Ovary (tissue), 7 donors: ENCODE measurements at regions not wholly inside any gene's neighbourhood (a gene's known extent, or its start where the extent isn't known, plus 50 kb on each side); places are given as distances from the start of the nearest gene placed in this dataset.

Experiments used
- DNase-seq, 5 donors: peaks; one replicate each; pipeline ENCODE4 v3.0.0-alpha.2; 2019 to 2020
- H3K27ac ChIP-seq, 2 donors: fragments of 200-600 bp; one replicate each; pipeline versions ENCODE4 v1.5.1 to v1.8.0; 2019 to 2022
- H3K27me3 ChIP-seq: fragments of 200-600 bp; one replicate; pipeline ENCODE4 v1.8.0; 2022
- H3K36me3 ChIP-seq: fragments of 200-600 bp; sonication (generic); one replicate; pipeline ENCODE4 v1.5.1; 2019
- H3K4me1 ChIP-seq: one replicate; pipeline ENCODE4 v1.8.1; 2013; ENCODE audit warnings: mild to moderate bottlenecking, moderate library complexity; ENCODE audit not compliant: insufficient read depth
- H3K4me3 ChIP-seq: fragments of 200-600 bp; sonication (generic); one replicate; pipeline ENCODE4 v1.5.1; 2017
- H3K9me3 ChIP-seq, 2 donors: fragments of 200-600 bp in 1 of 2; sonication (generic) in 1 of 2; one replicate each; pipeline versions ENCODE4 v1.5.1 to v1.8.1; 2013 to 2019; ENCODE audit warnings: mild to moderate bottlenecking in 1 of 2, moderate library complexity in 1 of 2
- EP300 ChIP-seq: sonication (generic); formaldehyde crosslinking; IDR thresholded peaks from one replicate; pipeline ENCODE4 v1.6.1; 2017; ENCODE audit warnings: antibody characterized with exemption
- POLR2A ChIP-seq: fragments of 450-650 bp; IDR thresholded peaks from one replicate; pipeline ENCODE4 v1.6.1; 2017; ENCODE audit warnings: antibody characterized with exemption, mild to moderate bottlenecking, moderate library complexity
- WGBS, 3 donors: extraction: QIAGEN DNeasy Blood & Tissue Kit in 1 of 3; methylation state at CpG; one replicate each; pipeline versions ENCODE4 v1.1.5 to v1.1.7; 2013 to 2017; 5-methylcytosine and 5-hydroxymethylcytosine counted together
- intact Hi-C, 4 donors: fragments of 100-400 bp; cut with DNase I; formaldehyde crosslinking; loops; one replicate each; pipeline versions ENCODE4 v1.11.0 to v1.15.1; 2022 to 2023
- TF ChIP-seq, protein P1 (sequence below), 3 donors: fragments of 450-650 bp in 2 of 3; fragments of 200-600 bp in 1 of 3; IDR thresholded peaks; one replicate each; pipeline versions ENCODE4 v1.5.1 to v1.8.0; 2016 to 2022; ENCODE audit warnings: antibody characterized with exemption in 3 of 3, mild to moderate bottlenecking in 1 of 3
- donor health status: DM: no; HTN: no; CAD: no; lungs with moderate emphysema.
- donor health status: DM: no; HTN: no; CAD: no.
- donor health status: Bipolar disorder and iron deficiency.
- donor health status: DM: no; HTN: no; CAD: no.
- donor health status: DM: yes; HTN: yes; CAD: no.

DNA sequence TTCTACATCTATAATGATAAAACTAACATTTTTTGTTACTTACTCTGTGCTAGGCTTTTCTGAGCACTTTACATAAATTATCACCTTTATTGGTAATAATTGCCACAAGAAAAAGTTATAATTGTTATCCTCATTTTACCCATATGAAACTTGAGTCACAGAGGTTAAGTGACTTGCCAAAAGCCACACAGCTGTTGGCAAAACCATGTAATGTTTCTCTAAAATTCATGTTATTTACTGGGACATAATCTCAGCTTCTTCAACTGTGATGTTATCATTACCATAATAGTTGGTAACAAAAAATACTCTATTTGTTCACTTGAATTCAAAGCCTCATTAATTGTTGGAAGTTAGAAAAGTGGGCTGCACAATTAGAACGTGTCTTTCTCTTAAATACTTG, 437.3 kb downstream of the BRINP1 start:
- no peaks in the 10 kb centered on the region for H3K9me3 ChIP-seq
- no peak for TF ChIP-seq EP300
- H3K27me3 ChIP-seq = no peaks in the 10 kb centered on the region
- H3K27ac ChIP-seq = no peak overlapping the region
- 37 to 56% (median 56%) methylated on average over 1 of the region's 1 CpG for WGBS, 3 donors
- H3K4me3 ChIP-seq = no peak overlapping the region
- intact Hi-C loops = no loop called here
- no peak for DNase-seq
- H3K36me3 ChIP-seq = no peaks in the 10 kb centered on the region
- no peaks in the 10 kb centered on the region for H3K4me1 ChIP-seq

DNA sequence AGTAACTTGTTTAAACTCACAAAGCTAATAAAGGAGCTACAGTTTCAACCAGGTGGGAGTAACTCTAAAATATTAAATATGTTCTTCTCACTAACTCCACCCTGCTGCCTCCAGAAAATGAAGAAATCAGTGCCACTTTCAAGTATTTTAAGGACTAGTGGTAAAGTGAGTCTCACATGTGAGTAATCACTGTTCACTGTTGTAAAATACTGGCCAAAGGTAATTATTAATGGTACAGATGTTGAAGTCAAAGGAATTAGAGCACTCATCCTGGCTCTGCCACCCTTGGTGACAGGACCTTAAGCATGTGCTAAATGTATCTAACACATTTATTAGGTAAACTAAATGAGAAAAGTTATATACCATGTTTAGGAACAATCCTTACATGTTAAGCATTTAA, 430.7 kb downstream of the BRINP1 start:
- no peak overlapping the region for H3K27ac ChIP-seq
- no peaks in the 10 kb centered on the region for H3K9me3 ChIP-seq
- no peaks in the 10 kb centered on the region for H3K36me3 ChIP-seq
- H3K4me3 ChIP-seq = no peak overlapping the region
- no peak for DNase-seq
- TF ChIP-seq EP300 (no peak), POLR2A (no peak)
- TF ChIP-seq, protein P1, sequence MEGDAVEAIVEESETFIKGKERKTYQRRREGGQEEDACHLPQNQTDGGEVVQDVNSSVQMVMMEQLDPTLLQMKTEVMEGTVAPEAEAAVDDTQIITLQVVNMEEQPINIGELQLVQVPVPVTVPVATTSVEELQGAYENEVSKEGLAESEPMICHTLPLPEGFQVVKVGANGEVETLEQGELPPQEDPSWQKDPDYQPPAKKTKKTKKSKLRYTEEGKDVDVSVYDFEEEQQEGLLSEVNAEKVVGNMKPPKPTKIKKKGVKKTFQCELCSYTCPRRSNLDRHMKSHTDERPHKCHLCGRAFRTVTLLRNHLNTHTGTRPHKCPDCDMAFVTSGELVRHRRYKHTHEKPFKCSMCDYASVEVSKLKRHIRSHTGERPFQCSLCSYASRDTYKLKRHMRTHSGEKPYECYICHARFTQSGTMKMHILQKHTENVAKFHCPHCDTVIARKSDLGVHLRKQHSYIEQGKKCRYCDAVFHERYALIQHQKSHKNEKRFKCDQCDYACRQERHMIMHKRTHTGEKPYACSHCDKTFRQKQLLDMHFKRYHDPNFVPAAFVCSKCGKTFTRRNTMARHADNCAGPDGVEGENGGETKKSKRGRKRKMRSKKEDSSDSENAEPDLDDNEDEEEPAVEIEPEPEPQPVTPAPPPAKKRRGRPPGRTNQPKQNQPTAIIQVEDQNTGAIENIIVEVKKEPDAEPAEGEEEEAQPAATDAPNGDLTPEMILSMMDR (IDR thresholded peaks at IDR 0.05) = no peak
- H3K4me1 ChIP-seq = no peaks in the 10 kb centered on the region
- intact Hi-C loops = no loop called here
- H3K27me3 ChIP-seq = no peaks in the 10 kb centered on the region

DNA sequence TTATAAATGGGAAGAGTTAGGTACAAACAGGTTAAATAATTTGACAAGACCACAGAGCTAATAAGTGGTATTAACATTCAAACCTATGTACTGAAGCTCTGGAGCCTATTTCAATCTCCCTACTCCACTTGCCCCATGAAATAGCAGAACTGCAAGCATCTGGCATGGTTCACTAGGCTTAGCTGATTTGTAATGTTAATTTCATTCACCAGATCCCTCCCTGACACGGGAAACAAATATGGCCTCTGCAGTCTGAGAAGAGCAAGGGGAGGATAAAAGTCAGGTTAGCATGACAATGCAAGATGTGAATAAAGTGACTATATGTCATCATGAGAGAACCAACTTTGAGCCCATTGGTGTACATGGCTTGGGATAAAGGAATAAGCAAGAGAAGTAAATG, 428.8 kb downstream of the BRINP1 start:
- Histone ChIP-seq H3K4me3 (no peak overlapping the region), H3K36me3 (no peaks in the 10 kb centered on the region), H3K4me1 (no peaks in the 10 kb centered on the region), H3K27me3 (no peaks in the 10 kb centered on the region), H3K27ac (no peak overlapping the region), H3K9me3 (no peaks in the 10 kb centered on the region)
- DNase-seq = no peak
- intact Hi-C loops = no loop called here
- WGBS, 3 donors = 19 to 48% (median 23%) methylated on average over 1 of the region's 1 CpG
- TF ChIP-seq POLR2A (no peak), EP300 (no peak)
- TF ChIP-seq, protein P1 (IDR thresholded peaks at IDR 0.05) = no peak

DNA sequence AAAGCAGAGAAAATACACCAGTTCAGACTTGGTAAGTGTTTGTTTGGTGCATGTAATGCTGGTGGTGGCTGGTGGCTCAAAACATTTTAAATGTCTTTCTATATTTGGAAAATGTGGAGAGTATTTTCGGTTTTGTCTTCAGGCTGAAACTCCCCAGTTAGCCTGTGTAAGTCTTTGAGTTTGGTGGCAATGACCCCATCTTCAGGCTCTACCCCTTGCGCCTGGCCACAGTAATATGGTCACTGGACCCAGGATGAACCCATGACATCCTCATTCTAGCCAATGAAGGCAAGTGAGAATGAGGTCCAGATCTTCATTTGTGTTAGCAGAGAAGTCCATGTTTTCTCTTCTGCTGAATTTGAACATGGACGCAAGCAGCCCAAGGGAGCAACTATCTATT, 422.6 kb downstream of the BRINP1 start:
- no peak for TF ChIP-seq EP300
- TF ChIP-seq POLR2A = no peak
- TF ChIP-seq, protein P1 (IDR thresholded peaks at IDR 0.05) = no peak
- Histone ChIP-seq H3K9me3 (no peaks in the 10 kb centered on the region), H3K27ac (no peak overlapping the region), H3K4me1 (no peaks in the 10 kb centered on the region), H3K27me3 (no peaks in the 10 kb centered on the region), H3K4me3 (no peak overlapping the region), H3K36me3 (no peaks in the 10 kb centered on the region)
- intact Hi-C loops = no loop called here
- WGBS, 3 donors = 80 to 88% (median 83%) methylated on average over 3 of the region's 3 CpGs
- no peak for DNase-seq

DNA sequence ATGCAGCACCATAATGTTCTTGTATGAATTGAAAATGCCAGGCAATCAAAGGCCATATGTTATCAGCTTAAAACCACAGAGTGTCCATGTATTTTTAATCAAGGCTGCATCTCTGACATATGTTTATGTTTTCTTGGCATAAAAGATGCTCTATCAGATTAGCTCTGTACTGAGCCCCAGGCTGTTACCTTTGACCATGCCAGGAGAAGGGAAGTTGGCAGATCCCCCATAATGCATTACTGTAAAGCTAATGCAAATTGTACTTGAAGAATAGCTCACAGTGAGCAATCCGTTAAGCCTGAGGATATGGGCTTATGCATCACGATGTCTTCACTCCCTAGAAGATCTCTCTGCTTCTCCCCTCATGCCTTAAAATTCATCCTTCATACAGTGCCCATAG, 414.4 kb downstream of the BRINP1 start:
- TF ChIP-seq POLR2A (no peak), EP300 (no peak)
- TF ChIP-seq, protein P1 (IDR thresholded peaks at IDR 0.05) = no peak
- H3K36me3 ChIP-seq = no peaks in the 10 kb centered on the region
- H3K4me3 ChIP-seq = no peak overlapping the region
- intact Hi-C loops = no loop called here
- no peaks in the 10 kb centered on the region for H3K4me1 ChIP-seq
- H3K27me3 ChIP-seq = no peaks in the 10 kb centered on the region
- 71 to 82% (median 74%) methylated on average over 2 of the region's 2 CpGs for WGBS, 3 donors
- no peak overlapping the region for H3K27ac ChIP-seq
- no peaks in the 10 kb centered on the region for H3K9me3 ChIP-seq
- DNase-seq = no peak
